ENCODE measurements at regions not wholly inside any gene's neighbourhood (a gene's known extent, or its start where the extent isn't known, plus 50 kb on each side); places are given as distances from the start of the nearest gene placed in this dataset.
A peak's percentile ranks its signal among the peaks of the same experiment; 100 is the strongest.

DNA sequence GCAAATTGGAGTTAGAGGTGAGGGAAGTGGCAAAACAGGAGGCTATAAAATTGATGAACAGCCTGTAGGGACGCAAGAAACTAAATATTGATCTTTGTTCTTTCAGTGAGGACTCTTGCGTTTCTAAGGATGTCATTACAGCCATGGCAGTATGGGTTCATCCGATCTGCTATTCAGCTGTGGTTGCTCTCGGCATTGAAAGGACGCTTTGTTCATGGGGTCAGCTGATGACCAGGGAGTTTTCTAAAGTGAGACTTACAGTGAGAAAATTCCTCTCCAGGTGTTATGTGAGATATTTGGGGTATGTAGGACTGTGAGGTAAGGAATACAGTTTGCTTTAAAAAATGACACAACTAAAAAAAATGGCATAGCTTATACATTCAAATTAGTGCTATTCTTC is 52.7 kb upstream of the PELI1 start:
- TF ChIP-seq MAX (IDR thresholded peaks at IDR 0.05; ENCODE audit: low read depth, low read length) (no peak), MYC (IDR thresholded peaks at IDR 0.05; ENCODE audit: low read depth, low read length) (no peak), POLR2A (IDR thresholded peaks at IDR 0.05; ENCODE audit: extremely low read depth, insufficient read length) (no peak)
- TF ChIP-seq, protein P1, sequence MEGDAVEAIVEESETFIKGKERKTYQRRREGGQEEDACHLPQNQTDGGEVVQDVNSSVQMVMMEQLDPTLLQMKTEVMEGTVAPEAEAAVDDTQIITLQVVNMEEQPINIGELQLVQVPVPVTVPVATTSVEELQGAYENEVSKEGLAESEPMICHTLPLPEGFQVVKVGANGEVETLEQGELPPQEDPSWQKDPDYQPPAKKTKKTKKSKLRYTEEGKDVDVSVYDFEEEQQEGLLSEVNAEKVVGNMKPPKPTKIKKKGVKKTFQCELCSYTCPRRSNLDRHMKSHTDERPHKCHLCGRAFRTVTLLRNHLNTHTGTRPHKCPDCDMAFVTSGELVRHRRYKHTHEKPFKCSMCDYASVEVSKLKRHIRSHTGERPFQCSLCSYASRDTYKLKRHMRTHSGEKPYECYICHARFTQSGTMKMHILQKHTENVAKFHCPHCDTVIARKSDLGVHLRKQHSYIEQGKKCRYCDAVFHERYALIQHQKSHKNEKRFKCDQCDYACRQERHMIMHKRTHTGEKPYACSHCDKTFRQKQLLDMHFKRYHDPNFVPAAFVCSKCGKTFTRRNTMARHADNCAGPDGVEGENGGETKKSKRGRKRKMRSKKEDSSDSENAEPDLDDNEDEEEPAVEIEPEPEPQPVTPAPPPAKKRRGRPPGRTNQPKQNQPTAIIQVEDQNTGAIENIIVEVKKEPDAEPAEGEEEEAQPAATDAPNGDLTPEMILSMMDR (IDR thresholded peaks at IDR 0.05; ENCODE audit: low read depth, low read length), result no peak
- no peak overlapping the region for H3K4me3 ChIP-seq (ENCODE audit: low read depth, low read length)
- no peak for DNase-seq (ENCODE audit: low read depth)

DNA sequence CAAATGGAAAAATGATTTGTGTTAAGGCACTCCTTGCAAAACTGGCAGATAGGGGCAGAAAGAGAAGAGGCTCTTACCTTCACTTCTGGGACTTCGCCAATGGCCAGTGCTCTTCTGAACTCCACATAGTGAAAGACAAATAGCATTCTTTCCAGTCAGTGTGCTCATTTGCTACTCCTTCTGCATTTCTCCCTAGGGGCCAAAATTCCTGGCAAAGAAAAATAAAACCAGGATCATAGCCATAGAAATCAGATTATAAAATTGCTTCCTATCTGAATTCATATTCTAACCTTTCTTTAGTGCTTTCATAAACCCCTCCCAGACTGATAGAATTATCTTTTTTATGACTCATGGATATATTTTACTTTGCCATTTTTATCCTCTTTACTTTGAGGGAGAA is 56.9 kb upstream of the PELI1 start:
- no peak for DNase-seq (ENCODE audit: low read depth)
- TF ChIP-seq POLR2A (IDR thresholded peaks at IDR 0.05; ENCODE audit: extremely low read depth, insufficient read length), result no peak
- TF ChIP-seq MYC (IDR thresholded peaks at IDR 0.05; ENCODE audit: low read depth, low read length), result no peak
- TF ChIP-seq MAX (IDR thresholded peaks at IDR 0.05; ENCODE audit: low read depth, low read length), result no peak
- TF ChIP-seq, protein P1 (IDR thresholded peaks at IDR 0.05; ENCODE audit: low read depth, low read length), result no peak
- no peak overlapping the region for H3K4me3 ChIP-seq (ENCODE audit: low read depth, low read length)

GRCh38 chr2:64202206-64202845 is 58.1 kb upstream of the PELI1 start:
- TF ChIP-seq MYC (IDR thresholded peaks at IDR 0.05; ENCODE audit: low read depth, low read length) (no peak), MAX (IDR thresholded peaks at IDR 0.05; ENCODE audit: low read depth, low read length) (no peak), POLR2A (IDR thresholded peaks at IDR 0.05; ENCODE audit: extremely low read depth, insufficient read length) (no peak)
- TF ChIP-seq, protein P1 (IDR thresholded peaks at IDR 0.05; ENCODE audit: low read depth, low read length), result no peak
- no peak for DNase-seq (ENCODE audit: low read depth)
- no peak overlapping the region for H3K4me3 ChIP-seq (ENCODE audit: low read depth, low read length)

GRCh38 chr2:64203131-64203857 is 59.1 kb upstream of the PELI1 start:
- no peak overlapping the region for H3K4me3 ChIP-seq (ENCODE audit: low read depth, low read length)
- TF ChIP-seq POLR2A (IDR thresholded peaks at IDR 0.05; ENCODE audit: extremely low read depth, insufficient read length), result no peak
- TF ChIP-seq MAX (IDR thresholded peaks at IDR 0.05; ENCODE audit: low read depth, low read length), result no peak
- no peak for TF ChIP-seq MYC (IDR thresholded peaks at IDR 0.05; ENCODE audit: low read depth, low read length)
- TF ChIP-seq, protein P1 (IDR thresholded peaks at IDR 0.05; ENCODE audit: low read depth, low read length), result no peak
- DNase-seq (ENCODE audit: low read depth), result no peak

DNA sequence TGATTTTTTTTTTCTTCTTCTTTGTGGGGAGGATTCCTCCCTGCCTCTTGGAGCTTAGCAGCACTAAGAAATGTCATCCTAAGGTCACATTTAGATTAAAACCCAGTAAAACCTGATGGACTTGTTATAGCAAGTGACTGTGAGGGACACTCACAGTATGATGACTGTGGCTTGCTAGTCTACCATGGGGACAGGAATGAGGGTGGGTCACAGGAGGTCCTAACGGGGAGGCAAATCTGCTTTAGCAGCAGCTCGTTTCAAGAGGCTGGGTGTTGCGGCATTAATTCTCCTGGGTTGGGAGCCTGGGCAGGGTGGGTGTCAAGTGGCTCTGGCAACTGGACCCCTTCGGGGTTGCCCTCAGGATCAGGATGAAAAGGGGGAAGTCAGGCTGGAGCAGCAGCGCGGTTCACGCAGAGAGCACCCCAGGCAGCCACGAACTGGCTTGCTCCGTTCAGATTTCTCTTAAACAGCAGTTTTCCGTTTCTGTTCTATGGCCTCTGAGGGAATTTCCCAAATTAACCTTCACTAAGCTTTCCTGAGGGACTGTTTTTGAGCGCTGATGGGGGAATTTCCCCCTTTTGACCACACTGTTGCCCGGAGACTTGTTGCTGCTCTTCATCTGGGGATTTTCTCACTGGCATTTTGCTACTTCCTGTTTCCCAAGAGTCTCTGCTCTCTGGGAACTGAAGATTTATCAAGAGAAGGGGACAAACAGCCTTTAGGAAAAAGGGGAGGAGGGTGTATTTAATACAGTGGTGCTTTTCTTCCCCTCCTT is 59.8 kb upstream of the PELI1 start:
- peak; percentile 71 for DNase-seq (ENCODE audit: low read depth)
- no peak for TF ChIP-seq MAX (IDR thresholded peaks at IDR 0.05; ENCODE audit: low read depth, low read length)
- TF ChIP-seq POLR2A (IDR thresholded peaks at IDR 0.05; ENCODE audit: extremely low read depth, insufficient read length), result peak; percentile 32
- peak overlapping the region; percentile 58 for H3K4me3 ChIP-seq (ENCODE audit: low read depth, low read length)
